Endothelial cell of umbilical vein (primary cell): ENCODE measurements at regions not wholly inside any gene's neighbourhood (a gene's known extent, or its start where the extent isn't known, plus 50 kb on each side); places are given as distances from the start of the nearest gene placed in this dataset.

Experiments used
- CTCF ChIP-seq, 2 donors: IDR thresholded peaks; 1 replicate in 1 of 2; 2 replicates in 1 of 2; pipeline ENCODE4 v1.5.1; 2011; ENCODE audit warnings: low read length in 2 of 2, mild to moderate bottlenecking in 2 of 2, moderate library complexity in 2 of 2, control low read depth in 1 of 2, inconsistent platforms in 1 of 2, low read depth in 1 of 2; ENCODE audit not compliant: insufficient read depth in 1 of 2; ENCODE audit errors: extremely low read depth in 1 of 2
- EZH2 ChIP-seq: IDR thresholded peaks from 2 replicates; pipeline ENCODE4 v1.6.1; 2012; ENCODE audit warnings: borderline replicate concordance, low read depth, mild to moderate bottlenecking, moderate library complexity, low read length, inconsistent platforms; ENCODE audit not compliant: severe bottlenecking

GRCh38 chr3:117434661-117435412 is 725.3 kb downstream of the TUSC7 start:
- TF ChIP-seq EZH2: no peak
- TF ChIP-seq CTCF (IDR thresholded peaks at IDR 0.05; ENCODE audit: extremely low read depth in 1 of 2, insufficient read depth in 1 of 2, low read depth in 1 of 2, low read length in 2 of 2): no peak
